ENCODE measurements at regions not wholly inside any gene's neighbourhood (a gene's known extent, or its start where the extent isn't known, plus 50 kb on each side); places are given as distances from the start of the nearest gene placed in this dataset.

DNA sequence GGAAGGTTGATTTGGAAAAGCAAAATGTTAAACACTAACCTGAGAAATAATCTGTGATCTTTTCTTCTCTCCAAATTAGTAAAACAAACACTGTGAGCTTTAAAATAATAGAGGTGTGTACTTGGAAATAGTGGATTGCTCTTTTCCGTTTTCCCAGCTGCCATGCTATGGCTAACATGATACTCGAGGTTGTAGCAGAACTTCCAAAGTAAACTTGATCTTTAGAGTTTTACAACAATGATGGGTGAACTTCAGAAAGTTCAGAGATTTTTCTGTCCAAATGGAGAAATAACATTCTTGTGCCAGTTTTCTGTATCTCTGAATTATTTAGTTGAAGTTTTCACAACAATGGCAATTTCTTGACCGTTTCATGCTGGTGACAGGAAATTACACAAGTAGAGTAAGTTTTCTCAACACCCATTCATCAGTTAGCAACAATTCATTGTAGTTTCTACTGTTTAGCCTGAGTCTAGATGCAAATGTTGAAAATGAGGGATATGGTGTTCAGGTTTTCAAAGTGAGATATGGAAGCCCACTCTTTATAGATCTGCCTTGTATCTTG is 135.3 kb upstream of the CTAGE1 start:
- H3K4me3 ChIP-seq (ENCODE audit: low read depth, low read length): no peak overlapping the region
- TF ChIP-seq, protein P1, sequence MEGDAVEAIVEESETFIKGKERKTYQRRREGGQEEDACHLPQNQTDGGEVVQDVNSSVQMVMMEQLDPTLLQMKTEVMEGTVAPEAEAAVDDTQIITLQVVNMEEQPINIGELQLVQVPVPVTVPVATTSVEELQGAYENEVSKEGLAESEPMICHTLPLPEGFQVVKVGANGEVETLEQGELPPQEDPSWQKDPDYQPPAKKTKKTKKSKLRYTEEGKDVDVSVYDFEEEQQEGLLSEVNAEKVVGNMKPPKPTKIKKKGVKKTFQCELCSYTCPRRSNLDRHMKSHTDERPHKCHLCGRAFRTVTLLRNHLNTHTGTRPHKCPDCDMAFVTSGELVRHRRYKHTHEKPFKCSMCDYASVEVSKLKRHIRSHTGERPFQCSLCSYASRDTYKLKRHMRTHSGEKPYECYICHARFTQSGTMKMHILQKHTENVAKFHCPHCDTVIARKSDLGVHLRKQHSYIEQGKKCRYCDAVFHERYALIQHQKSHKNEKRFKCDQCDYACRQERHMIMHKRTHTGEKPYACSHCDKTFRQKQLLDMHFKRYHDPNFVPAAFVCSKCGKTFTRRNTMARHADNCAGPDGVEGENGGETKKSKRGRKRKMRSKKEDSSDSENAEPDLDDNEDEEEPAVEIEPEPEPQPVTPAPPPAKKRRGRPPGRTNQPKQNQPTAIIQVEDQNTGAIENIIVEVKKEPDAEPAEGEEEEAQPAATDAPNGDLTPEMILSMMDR (conservative IDR thresholded peaks at IDR 0.05; ENCODE audit: low read depth, low read length): no peak
- DNase-seq (ENCODE audit: low read depth): no peak

DNA sequence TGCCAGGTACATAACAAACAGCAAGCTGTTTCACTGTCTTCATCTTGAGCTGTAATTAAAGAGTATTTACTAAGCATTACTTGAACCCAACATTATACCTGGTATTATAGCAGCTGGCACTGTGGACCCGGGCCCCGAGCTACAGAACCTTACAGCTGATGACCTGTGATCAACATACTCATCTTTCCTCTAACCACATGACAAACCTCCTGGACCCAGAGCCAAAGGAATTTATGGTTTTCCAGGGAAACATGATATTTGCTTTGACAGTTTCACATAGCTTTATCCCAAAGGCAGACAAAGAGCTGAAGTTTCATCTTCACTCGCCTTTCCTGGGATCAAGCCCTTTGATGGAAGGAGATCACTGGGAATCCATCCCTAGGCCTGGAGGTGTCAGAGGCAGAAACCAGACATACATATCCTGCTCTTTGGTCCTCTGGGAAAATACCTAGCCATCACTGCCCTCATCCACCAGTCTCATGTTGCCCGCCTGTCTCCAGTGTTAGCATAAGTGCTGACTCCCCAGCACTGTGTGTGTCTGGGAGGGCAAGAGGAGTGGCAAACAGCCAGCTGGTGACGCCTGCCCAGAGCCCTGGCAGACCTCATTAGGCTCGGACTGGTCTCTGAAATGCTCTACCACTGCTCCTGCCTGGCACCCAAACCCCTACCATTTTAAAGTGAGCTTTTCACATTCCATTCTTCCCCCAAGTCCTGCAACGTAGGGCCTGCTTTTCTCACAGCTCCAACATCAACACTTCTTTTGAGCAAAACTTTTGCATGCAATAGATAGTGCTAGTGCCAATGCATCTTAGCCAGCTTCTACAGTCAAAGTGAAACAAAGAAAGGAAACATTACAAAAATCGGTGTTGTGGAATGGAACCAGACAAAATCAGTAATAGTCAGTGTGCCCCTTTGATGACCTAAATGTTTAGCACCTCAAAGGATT is 138.8 kb upstream of the CTAGE1 start:
- DNase-seq (ENCODE audit: low read depth): no peak
- TF ChIP-seq, protein P1 (conservative IDR thresholded peaks at IDR 0.05; ENCODE audit: low read depth, low read length): no peak
- no peak overlapping the region for H3K4me3 ChIP-seq (ENCODE audit: low read depth, low read length)

DNA sequence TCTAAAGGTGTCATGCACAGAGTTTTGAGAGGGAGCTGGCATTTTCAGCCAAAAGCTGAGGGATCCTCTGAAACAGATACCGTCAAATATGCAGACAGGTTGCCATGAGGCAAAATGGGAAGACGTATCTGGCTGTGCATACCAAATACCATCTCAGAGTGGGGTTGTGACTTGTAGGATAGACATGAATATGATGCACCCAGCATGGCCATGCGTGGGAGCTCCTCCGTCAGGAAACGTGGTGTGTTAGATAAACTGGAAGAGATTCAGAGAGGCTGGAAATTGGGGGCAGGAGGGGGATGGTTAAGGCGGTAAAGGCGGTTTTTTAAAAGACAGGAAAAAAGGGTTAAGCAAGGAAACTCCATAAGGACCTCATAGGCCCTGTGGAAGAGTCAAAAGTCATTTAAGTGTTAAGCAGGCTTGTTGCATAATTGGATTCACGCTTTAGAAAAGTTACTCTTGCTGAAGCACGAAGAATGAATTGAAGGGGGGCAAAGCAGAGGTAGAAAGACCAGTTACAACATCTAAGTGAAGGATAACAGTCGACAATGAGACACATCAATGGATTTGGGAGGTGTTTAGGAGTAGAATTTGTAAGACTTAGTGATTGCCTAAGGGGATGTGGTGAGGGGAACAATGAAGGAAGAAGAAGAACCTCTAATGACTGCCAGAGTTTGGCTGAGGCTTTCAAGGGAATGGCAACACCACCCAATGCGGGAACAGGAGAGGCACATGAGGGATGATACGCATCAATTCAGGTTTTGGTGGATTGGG is 139.6 kb upstream of the CTAGE1 start:
- TF ChIP-seq, protein P1 (conservative IDR thresholded peaks at IDR 0.05; ENCODE audit: low read depth, low read length): no peak
- no peak for DNase-seq (ENCODE audit: low read depth)
- no peak overlapping the region for H3K4me3 ChIP-seq (ENCODE audit: low read depth, low read length)

DNA sequence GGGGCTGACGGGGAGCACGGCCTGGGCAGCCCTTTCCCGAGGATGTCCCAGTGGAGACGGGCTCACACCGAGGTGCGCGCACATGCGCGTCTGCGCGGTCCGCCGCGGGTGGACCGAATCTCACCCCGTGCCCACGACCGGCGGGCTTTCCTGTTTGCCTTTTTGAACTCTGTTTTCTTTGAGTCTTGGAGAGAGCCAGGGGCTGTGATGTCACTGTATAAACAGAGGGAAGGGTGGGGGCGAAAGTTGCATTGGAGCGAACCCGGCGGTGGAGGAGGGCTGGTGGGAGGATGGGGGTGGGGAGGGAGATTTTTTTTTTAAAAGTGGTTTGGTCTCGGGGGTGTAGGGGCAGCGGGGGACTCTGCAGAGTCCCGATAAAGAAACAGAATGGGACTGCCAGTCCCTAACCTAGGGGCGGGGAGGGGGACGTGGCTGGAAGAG is 141.2 kb upstream of the CTAGE1 start:
- H3K4me3 ChIP-seq (ENCODE audit: low read depth, low read length): peak overlapping the region; percentile 66
- TF ChIP-seq, protein P1 (conservative IDR thresholded peaks at IDR 0.05; ENCODE audit: low read depth, low read length): no peak
- peak; percentile 71 for DNase-seq (ENCODE audit: low read depth)

DNA sequence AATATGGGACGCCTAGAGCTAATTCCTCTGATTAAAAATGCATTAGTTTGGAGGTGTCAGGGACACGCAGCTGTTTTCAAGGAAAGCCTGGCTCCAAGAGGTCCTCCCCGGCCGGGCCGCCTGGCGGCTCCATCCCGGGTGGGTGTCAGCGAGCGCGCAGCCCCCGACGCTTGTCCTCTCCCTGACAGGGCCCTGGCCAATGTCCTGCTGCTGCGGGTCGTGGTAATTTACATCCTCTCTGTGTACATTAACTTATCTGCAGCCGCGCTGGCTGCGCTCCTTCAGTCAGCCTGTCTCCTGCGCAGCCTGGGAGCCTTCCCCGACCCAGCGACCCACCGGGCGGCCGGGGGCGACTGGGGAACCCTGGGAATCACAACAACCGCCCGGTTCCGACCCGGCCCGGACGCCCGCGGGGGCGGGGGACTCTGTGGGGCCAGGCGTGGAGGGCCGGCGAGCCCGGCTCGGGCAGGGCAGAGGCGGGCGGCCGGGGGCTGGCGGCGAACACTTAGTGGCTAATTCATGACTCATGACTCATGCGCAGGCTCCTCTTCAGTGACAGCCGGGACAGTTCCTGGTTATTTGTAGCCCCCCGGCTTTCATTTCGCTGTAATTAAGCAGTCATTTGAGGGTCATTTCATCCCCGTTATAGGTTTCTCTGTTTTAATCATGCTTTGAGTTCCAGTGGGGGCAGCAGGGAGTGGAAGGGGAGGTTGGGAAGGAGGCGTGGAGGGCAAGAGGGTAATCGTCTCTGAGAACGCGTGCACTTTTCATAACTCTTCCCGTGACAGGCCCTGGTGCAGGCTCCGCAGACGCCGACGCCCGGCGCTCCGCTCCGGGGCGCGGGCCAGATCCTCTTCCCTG is 141.9 kb upstream of the CTAGE1 start:
- TF ChIP-seq, protein P1 (conservative IDR thresholded peaks at IDR 0.05; ENCODE audit: low read depth, low read length): peak; percentile 42
- H3K4me3 ChIP-seq (ENCODE audit: low read depth, low read length): peak overlapping the region; percentile 66
- peak; percentile 63 for DNase-seq (ENCODE audit: low read depth)

DNA sequence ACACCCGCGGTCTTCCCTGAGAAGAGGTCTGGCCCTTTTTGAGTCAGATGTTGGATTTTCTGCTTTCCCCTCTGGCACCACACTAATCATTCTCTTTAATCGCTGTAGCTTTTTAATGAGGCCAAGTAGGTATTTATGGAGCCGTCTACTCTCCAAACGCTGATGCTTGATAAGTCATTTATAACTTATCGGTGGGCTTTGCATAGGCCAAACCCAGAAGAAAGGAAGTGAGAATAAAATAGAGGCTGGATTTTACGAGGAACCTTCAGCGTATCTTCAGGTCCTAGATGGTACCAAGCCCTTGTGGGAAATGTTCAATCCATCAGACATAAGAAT is 142.5 kb upstream of the CTAGE1 start:
- DNase-seq (ENCODE audit: low read depth): no peak
- peak overlapping the region; percentile 66 for H3K4me3 ChIP-seq (ENCODE audit: low read depth, low read length)
- TF ChIP-seq, protein P1 (conservative IDR thresholded peaks at IDR 0.05; ENCODE audit: low read depth, low read length): no peak
